Ishikawa (cell line): ENCODE measurements at regions not wholly inside any gene's neighbourhood (a gene's known extent, or its start where the extent isn't known, plus 50 kb on each side); places are given as distances from the start of the nearest gene placed in this dataset.

Source experiments
- TEAD4 ChIP-seq: IDR thresholded peaks from 2 replicates; pipeline ENCODE4 v1.6.1; 2012
- TF ChIP-seq, protein P1 (sequence below): IDR thresholded peaks from 2 replicates; pipeline ENCODE4 v1.6.1; 2012

DNA sequence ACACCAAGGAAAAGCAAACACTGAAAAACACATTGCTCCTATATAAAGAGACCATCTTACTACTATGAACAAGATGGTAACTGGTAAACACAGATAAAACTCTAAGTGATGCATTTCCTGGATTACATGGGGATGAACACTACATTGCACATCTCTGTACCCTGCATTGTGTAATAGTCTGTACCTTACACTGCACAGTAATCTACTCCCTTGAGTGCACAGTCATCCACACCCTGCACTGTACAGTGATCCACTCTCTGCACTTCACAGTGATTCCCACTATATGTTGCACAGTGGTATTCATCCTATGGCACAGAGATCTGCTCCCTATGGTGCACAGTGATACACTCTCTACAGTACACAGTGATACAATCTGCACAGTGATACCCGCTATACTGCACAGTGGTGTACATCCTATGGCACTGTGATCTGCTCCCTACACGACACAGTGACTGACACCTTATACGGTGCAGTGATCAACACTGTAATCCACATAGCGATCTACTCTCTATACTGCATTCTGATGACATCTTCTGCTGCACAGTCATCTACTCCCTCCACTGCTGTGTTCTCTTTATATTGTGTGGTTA lies 462.2 kb upstream of the RGPD4 start:
- TF ChIP-seq, protein P1, sequence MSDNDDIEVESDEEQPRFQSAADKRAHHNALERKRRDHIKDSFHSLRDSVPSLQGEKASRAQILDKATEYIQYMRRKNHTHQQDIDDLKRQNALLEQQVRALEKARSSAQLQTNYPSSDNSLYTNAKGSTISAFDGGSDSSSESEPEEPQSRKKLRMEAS = no peak
- TF ChIP-seq TEAD4 = no peak
